Activated CD8-positive, alpha-beta T cell treated with anti-CD3 and anti-CD28 coated beads for 36 hours (primary cell): ENCODE measurements at regions not wholly inside any gene's neighbourhood (a gene's known extent, or its start where the extent isn't known, plus 50 kb on each side); places are given as distances from the start of the nearest gene placed in this dataset.
"Not testable (repeated sequence)": the region's sequence is repeated elsewhere in the genome, so short reads cannot be mapped to it uniquely, and the experiment has no call there.

Experiments
- ATAC-seq: fragments of 200-7000 bp; cut with Tn5 transposase; one replicate; pipeline ENCODE4 v1.10.0; 2021; ENCODE audit warnings: mild to moderate bottlenecking, moderate library complexity
- CTCF ChIA-PET: fragments of 350-600 bp; sonication (Branson Sonifier 250); formaldehyde crosslinking; loops from one replicate; lab custom pipeline; 2021; ENCODE audit warnings: antibody characterized with exemption; lab: Charles Lee
- POLR2A ChIA-PET: fragments of 350-600 bp; sonication (Branson Sonifier 250); formaldehyde crosslinking; loops from one replicate; lab custom pipeline; 2021; ENCODE audit warnings: antibody characterized with exemption; lab: Charles Lee
- DNase-seq: peaks from one replicate; pipeline ENCODE4 v3.0.0-alpha.2; 2020
- H3K27ac Mint-ChIP-seq: one replicate; pipeline ENCODE4 v1.8.0; 2021; ENCODE audit warnings: mild to moderate bottlenecking, mixed read lengths
- H3K27me3 Mint-ChIP-seq: one replicate; pipeline ENCODE4 v1.8.0; 2021; ENCODE audit warnings: mixed read lengths
- H3K36me3 Mint-ChIP-seq: one replicate; pipeline ENCODE4 v1.8.0; 2021; ENCODE audit warnings: low read depth, mixed read lengths
- H3K4me1 Mint-ChIP-seq: one replicate; pipeline ENCODE4 v1.8.0; 2021; ENCODE audit warnings: low read depth, mixed read lengths
- H3K4me3 Mint-ChIP-seq: one replicate; pipeline ENCODE4 v1.8.0; 2021; ENCODE audit warnings: mild to moderate bottlenecking, moderate library complexity, mixed read lengths
- H3K9me3 Mint-ChIP-seq: one replicate; pipeline ENCODE4 v1.8.0; 2021; ENCODE audit warnings: mixed read lengths
- CTCF ChIP-seq: fragments of 200-600 bp; IDR thresholded peaks from one replicate; pipeline ENCODE4 v1.8.0; 2022; ENCODE audit warnings: antibody characterized with exemption, mild to moderate bottlenecking
- intact Hi-C: fragments of 100-400 bp; cut with micrococcal nuclease; formaldehyde crosslinking; loops from one replicate; pipeline ENCODE4 v1.10.0; 2022

GRCh38 chr4:104642521-104642920, 147.8 kb upstream of the CXXC4 start:
- Mint-ChIP-seq H3K36me3 (no peaks in the 10 kb centered on the region), H3K27me3 (no peaks in the 10 kb centered on the region), H3K9me3 (no peaks in the 10 kb centered on the region), H3K27ac (no peak overlapping the region), H3K4me1 (no peaks in the 10 kb centered on the region), H3K4me3 (no peak overlapping the region)
- DNase-seq: no peak
- no peak for TF ChIP-seq CTCF
- ChIA-PET CTCF (no interaction called here), POLR2A (no interaction called here)
- no peak for ATAC-seq
- intact Hi-C loops: no loop called here

GRCh38 chr4:104643805-104644204, 149.1 kb upstream of the CXXC4 start:
- Mint-ChIP-seq H3K27ac (no peak overlapping the region), H3K9me3 (no peaks in the 10 kb centered on the region), H3K4me1 (no peaks in the 10 kb centered on the region), H3K36me3 (no peaks in the 10 kb centered on the region), H3K4me3 (no peak overlapping the region), H3K27me3 (no peaks in the 10 kb centered on the region)
- no peak for DNase-seq
- intact Hi-C loops: no loop called here
- ATAC-seq: no peak
- CTCF ChIA-PET: no interaction called here
- POLR2A ChIA-PET: no interaction called here
- no peak for TF ChIP-seq CTCF

GRCh38 chr4:104649631-104650030, 154.9 kb upstream of the CXXC4 start:
- no peaks in the 10 kb centered on the region for H3K9me3 Mint-ChIP-seq
- ATAC-seq: no peak
- no peak overlapping the region for H3K4me3 Mint-ChIP-seq
- H3K27ac Mint-ChIP-seq: no peak overlapping the region
- no peaks in the 10 kb centered on the region for H3K4me1 Mint-ChIP-seq
- no peaks in the 10 kb centered on the region for H3K36me3 Mint-ChIP-seq
- TF ChIP-seq CTCF: no peak
- no peaks in the 10 kb centered on the region for H3K27me3 Mint-ChIP-seq
- intact Hi-C loops: no loop called here
- POLR2A ChIA-PET: no interaction called here
- no peak for DNase-seq
- CTCF ChIA-PET: no interaction called here

- H3K36me3 Mint-ChIP-seq, H3K4me1 Mint-ChIP-seq, POLR2A ChIA-PET, H3K27me3 Mint-ChIP-seq, intact Hi-C loops, H3K4me3 Mint-ChIP-seq, H3K27ac Mint-ChIP-seq, ATAC-seq, DNase-seq: not testable (repeated sequence)
- CTCF ChIA-PET: interaction anchor here (1.1 kb wide), 1 partner anchor 198 kb away, joined by 3 read pairs; no protein-coding TSS in a partner anchor
- peaks cover 11% of the 10 kb centered on the region for H3K9me3 Mint-ChIP-seq
These were observed 167.6 kb upstream of the CXXC4 start for GRCh38 chr4:104662269-104662668.

GRCh38 chr4:104677116-104677515, 182.4 kb upstream of the CXXC4 start:
- H3K4me1 Mint-ChIP-seq: no peaks in the 10 kb centered on the region
- intact Hi-C loops: no loop called here
- no peaks in the 10 kb centered on the region for H3K9me3 Mint-ChIP-seq
- no peak overlapping the region for H3K4me3 Mint-ChIP-seq
- TF ChIP-seq CTCF: no peak
- no peak overlapping the region for H3K27ac Mint-ChIP-seq
- H3K36me3 Mint-ChIP-seq: no peaks in the 10 kb centered on the region
- no peaks in the 10 kb centered on the region for H3K27me3 Mint-ChIP-seq
- POLR2A ChIA-PET: no interaction called here
- no peak for ATAC-seq
- CTCF ChIA-PET: interaction anchor here (1.1 kb wide), 1 partner anchor 184 kb away, joined by 3 read pairs; no protein-coding TSS in a partner anchor
- DNase-seq: no peak

GRCh38 chr4:104682311-104682710, 187.6 kb upstream of the CXXC4 start:
- Mint-ChIP-seq H3K9me3 (peaks cover 2% of the 10 kb centered on the region), H3K4me1 (no peaks in the 10 kb centered on the region), H3K4me3 (no peak overlapping the region), H3K27ac (no peak overlapping the region), H3K36me3 (no peaks in the 10 kb centered on the region), H3K27me3 (no peaks in the 10 kb centered on the region)
- ATAC-seq: no peak
- no peak for TF ChIP-seq CTCF
- DNase-seq: no peak
- ChIA-PET POLR2A (no interaction called here), CTCF (no interaction called here)
- intact Hi-C loops: no loop called here
